ENCODE measurements at regions not wholly inside any gene's neighbourhood (a gene's known extent, or its start where the extent isn't known, plus 50 kb on each side); places are given as distances from the start of the nearest gene placed in this dataset.

- no peak for DNase-seq
- 45% methylated on average over 4 of the region's 4 CpGs for WGBS (ENCODE audit: insufficient coverage, low coverage, low lambda C conversion rate, missing lambda C conversion rate)
- Histone ChIP-seq H3K9me3 (no peaks in the 10 kb centered on the region), H3K36me3 (no peaks in the 10 kb centered on the region), H3K27ac (no peak overlapping the region), H3K27me3 (no peaks in the 10 kb centered on the region), H3K4me1 (no peaks in the 10 kb centered on the region), H3K4me3 (no peak overlapping the region)
- TF ChIP-seq CTCF (IDR thresholded peaks at IDR 0.05): no peak
- TF ChIP-seq POLR2A (IDR thresholded peaks at IDR 0.05): no peak
- no peak for ATAC-seq
- intact Hi-C loops (cut with DNase I): no loop called here
These were observed 1530.9 kb upstream of the PABPC4L start for GRCh38 chr4:135732448-135732847.

- WGBS (ENCODE audit: insufficient coverage, low coverage, low lambda C conversion rate, missing lambda C conversion rate): 28% methylated on average over 2 of the region's 2 CpGs
These were observed 1530.1 kb upstream of the PABPC4L start for GRCh38 chr4:135731682-135732081.

GRCh38 chr4:135724421-135724820, 1522.8 kb upstream of the PABPC4L start:
- no peaks in the 10 kb centered on the region for H3K36me3 ChIP-seq

More at GRCh38 chr4:135731682-135732081, 1530.1 kb upstream of the PABPC4L start:
- Histone ChIP-seq H3K27ac (no peak overlapping the region), H3K4me1 (no peaks in the 10 kb centered on the region), H3K36me3 (no peaks in the 10 kb centered on the region), H3K27me3 (no peaks in the 10 kb centered on the region), H3K4me3 (no peak overlapping the region), H3K9me3 (no peaks in the 10 kb centered on the region)
- DNase-seq: no peak
- no peak for ATAC-seq
- intact Hi-C loops (cut with DNase I): no loop called here
- no peak for TF ChIP-seq CTCF (IDR thresholded peaks at IDR 0.05)
- no peak for TF ChIP-seq POLR2A (IDR thresholded peaks at IDR 0.05)

GRCh38 chr4:135718019-135718418, 1516.4 kb upstream of the PABPC4L start:
- intact Hi-C loops (cut with DNase I): no loop called here

More at GRCh38 chr4:135724421-135724820, 1522.8 kb upstream of the PABPC4L start:
- H3K4me3 ChIP-seq: no peak overlapping the region
- no peaks in the 10 kb centered on the region for H3K9me3 ChIP-seq
- no peak for ATAC-seq
- intact Hi-C loops (cut with DNase I): no loop called here
- no peaks in the 10 kb centered on the region for H3K4me1 ChIP-seq
- WGBS (ENCODE audit: insufficient coverage, low coverage, low lambda C conversion rate, missing lambda C conversion rate): 56% methylated on average over 2 of the region's 2 CpGs
- no peaks in the 10 kb centered on the region for H3K27me3 ChIP-seq
- no peak for DNase-seq
- no peak overlapping the region for H3K27ac ChIP-seq
- TF ChIP-seq CTCF (IDR thresholded peaks at IDR 0.05) (no peak), POLR2A (IDR thresholded peaks at IDR 0.05) (no peak)

More at GRCh38 chr4:135718019-135718418, 1516.4 kb upstream of the PABPC4L start:
- Histone ChIP-seq H3K36me3 (no peaks in the 10 kb centered on the region), H3K9me3 (no peaks in the 10 kb centered on the region), H3K4me3 (no peak overlapping the region), H3K4me1 (no peaks in the 10 kb centered on the region), H3K27ac (no peak overlapping the region), H3K27me3 (no peaks in the 10 kb centered on the region)
- TF ChIP-seq POLR2A (IDR thresholded peaks at IDR 0.05): no peak
- no peak for TF ChIP-seq CTCF (IDR thresholded peaks at IDR 0.05)
- ATAC-seq (no peak), DNase-seq (no peak)
- 71% methylated on average over 1 of the region's 1 CpG for WGBS (ENCODE audit: insufficient coverage, low coverage, low lambda C conversion rate, missing lambda C conversion rate)
